SK-N-SH (cell line): ENCODE measurements at regions not wholly inside any gene's neighbourhood (a gene's known extent, or its start where the extent isn't known, plus 50 kb on each side); places are given as distances from the start of the nearest gene placed in this dataset.

ENCODE experiments used
- CTCF ChIA-PET: fragments of 300-600, 350-600 bp; formaldehyde crosslinking; extraction: SDS; loops from one replicate; lab custom pipeline; 2021; lab: Yijun Ruan, JAX
- POLR2A ChIA-PET: fragments of 350-600 bp; sonication (Branson Sonifier 250); formaldehyde crosslinking; extraction: SDS; loops from one replicate; lab custom pipeline; 2020; ENCODE audit warnings: antibody characterized with exemption, inconsistent platforms; lab: Yijun Ruan, JAX
- DNase-seq: peaks from one replicate; pipeline ENCODE4 v3.0.0; 2012
- H2AFZ ChIP-seq: fragments of 200-600 bp; sonication (generic); 2 replicates; pipeline ENCODE4 v1.8.1; 2016; ENCODE audit warnings: antibody characterized with exemption, mild to moderate bottlenecking, low read depth
- H3F3A ChIP-seq: fragments of 200-600 bp; sonication (generic); replicated peaks from 2 replicates; pipeline ENCODE3; 2016; ENCODE audit warnings: antibody characterized with exemption, mild to moderate bottlenecking; ENCODE audit not compliant: insufficient read depth
- H3K27ac ChIP-seq, 2 experiments: fragments of 200-500 bp in 1 of 2; fragments of 200-600 bp in 1 of 2; sonication (Bioruptor generic) in 1 of 2; sonication (generic), shearing (Covaris generic) in 1 of 2; 2 replicates each; pipeline versions ENCODE4 v1.5.1 to v1.6.1; 2014 to 2016; ENCODE audit warnings: low read depth in 2 of 2, inconsistent platforms in 1 of 2, low read length in 1 of 2, mild to moderate bottlenecking in 1 of 2, mixed read lengths in 1 of 2
- H3K27me3 ChIP-seq: fragments of 200-600 bp; sonication (generic), shearing (Covaris generic); 2 replicates; pipeline ENCODE4 v1.6.1; 2016; ENCODE audit warnings: mixed run types; ENCODE audit not compliant: insufficient read depth
- H3K36me3 ChIP-seq, 2 experiments: fragments of 200-500 bp in 1 of 2; fragments of 200-600 bp in 1 of 2; sonication (Bioruptor generic) in 1 of 2; sonication (generic) in 1 of 2; replicated peaks in 1 of 2; 2 replicates each; pipeline versions ENCODE3 to v1.5.1; 2014 to 2016; ENCODE audit warnings: low read length in 1 of 2, mild to moderate bottlenecking in 1 of 2; ENCODE audit not compliant: insufficient read depth in 2 of 2, control insufficient read depth in 1 of 2
- H3K4me1 ChIP-seq, 2 experiments: fragments of 200-500 bp in 1 of 2; fragments of 200-600 bp in 1 of 2; sonication (Bioruptor generic) in 1 of 2; sonication (generic), shearing (Covaris generic) in 1 of 2; 2 replicates each; pipeline versions ENCODE4 v1.5.1 to v1.6.1; 2014 to 2016; ENCODE audit warnings: low read depth in 1 of 2, low read length in 1 of 2, mixed run types in 1 of 2; ENCODE audit not compliant: insufficient read depth in 2 of 2, control insufficient read depth in 1 of 2
- H3K4me2 ChIP-seq: fragments of 200-600 bp; sonication (generic), shearing (Covaris generic); 2 replicates; pipeline ENCODE4 v1.6.1; 2017; ENCODE audit warnings: mixed run types
- H3K4me3 ChIP-seq, 2 experiments: fragments of 200-500 bp in 1 of 2; fragments of 200-600 bp in 1 of 2; sonication (Bioruptor generic) in 1 of 2; sonication (generic), shearing (Covaris generic) in 1 of 2; 2 replicates each; pipeline versions ENCODE4 v1.5.1 to v1.8.1; 2014 to 2016; ENCODE audit warnings: low read depth in 2 of 2, inconsistent platforms in 1 of 2, low read length in 1 of 2, mild to moderate bottlenecking in 1 of 2, mixed read lengths in 1 of 2, moderate library complexity in 1 of 2
- H3K79me2 ChIP-seq: fragments of 200-600 bp; sonication (generic); 2 replicates; pipeline ENCODE4 v1.8.1; 2017; ENCODE audit warnings: mild to moderate bottlenecking; ENCODE audit not compliant: insufficient read depth
- H3K9ac ChIP-seq: fragments of 200-600 bp; sonication (generic); 2 replicates; pipeline ENCODE4 v1.6.1; 2017; ENCODE audit warnings: mixed run types
- H3K9me2 ChIP-seq: fragments of 200-600 bp; sonication (generic); 2 replicates; pipeline ENCODE4 v1.6.1; 2017; ENCODE audit warnings: mixed run types
- H3K9me3 ChIP-seq: fragments of 200-600 bp; sonication (generic); 2 replicates; pipeline ENCODE4 v1.6.1; 2017; ENCODE audit warnings: mixed run types, mild to moderate bottlenecking, moderate library complexity
- H4K20me1 ChIP-seq: fragments of 200-600 bp; sonication (generic); 2 replicates; pipeline ENCODE4 v1.6.1; 2017; ENCODE audit warnings: mild to moderate bottlenecking, mixed run types; ENCODE audit not compliant: insufficient read depth
- CHD2 ChIP-seq: fragments of 150-350 bp; IDR thresholded peaks from 2 replicates; pipeline ENCODE4 v1.6.1; 2018; ENCODE audit warnings: low read length; ENCODE audit not compliant: partially characterized antibody
- ELF1 ChIP-seq: IDR thresholded peaks from 2 replicates; pipeline ENCODE4 v1.4.0; 2012
- EP300 ChIP-seq, 2 experiments: IDR thresholded peaks; 2 replicates each; pipeline versions ENCODE4 v1.4.0 to v1.6.1; 2012; ENCODE audit warnings: borderline replicate concordance in 1 of 2, low read depth in 1 of 2, low read length in 1 of 2
- FOXJ3 ChIP-seq: sonication (generic); formaldehyde crosslinking; IDR thresholded peaks from 2 replicates; pipeline ENCODE4 v1.5.1; 2020; ENCODE audit warnings: mild to moderate bottlenecking, missing genetic modification reagents
- FOXM1 ChIP-seq: IDR thresholded peaks from 2 replicates; pipeline ENCODE4 v1.4.0; 2012; ENCODE audit warnings: low read depth, mild to moderate bottlenecking
- JUND ChIP-seq: IDR thresholded peaks from 2 replicates; pipeline ENCODE4 v1.4.0; 2012
- NFIC ChIP-seq: IDR thresholded peaks from 2 replicates; pipeline ENCODE4 v1.4.0; 2012; ENCODE audit warnings: borderline replicate concordance
- RAD21 ChIP-seq: IDR thresholded peaks from 2 replicates; pipeline ENCODE4 v1.6.1; 2012; ENCODE audit warnings: mild to moderate bottlenecking, low read length
- RFX5 ChIP-seq: IDR thresholded peaks from 2 replicates; pipeline ENCODE4 v1.6.1; 2012; ENCODE audit warnings: mild to moderate bottlenecking, improper control_type of control experiment, low read length
- RXRA ChIP-seq: IDR thresholded peaks from 2 replicates; pipeline ENCODE4 v1.4.0; 2012; ENCODE audit warnings: low read depth, mild to moderate bottlenecking, borderline replicate concordance
- SIN3A ChIP-seq: IDR thresholded peaks from 2 replicates; pipeline ENCODE4 v1.6.1; 2012; ENCODE audit warnings: low read depth, mild to moderate bottlenecking, low read length, moderate library complexity, borderline replicate concordance
- TAF1 ChIP-seq: IDR thresholded peaks from 2 replicates; pipeline ENCODE4 v1.6.1; 2012; ENCODE audit warnings: low read depth, mild to moderate bottlenecking, low read length, moderate library complexity, borderline replicate concordance
- YY1 ChIP-seq: IDR thresholded peaks from 2 replicates; pipeline ENCODE4 v1.4.0; 2012; ENCODE audit warnings: low read depth, mild to moderate bottlenecking
- WGBS: methylation state at CpG from one replicate; pipeline ENCODE4 v1.1.6; 2017; ENCODE audit warnings: low lambda C conversion rate; 5-methylcytosine and 5-hydroxymethylcytosine counted together
- TF ChIP-seq, protein P1 (sequence below): IDR thresholded peaks from 2 replicates; pipeline ENCODE4 v1.6.1; 2012; ENCODE audit warnings: mild to moderate bottlenecking, low read depth, low read length, moderate library complexity
- TF ChIP-seq, protein P2 (sequence below): IDR thresholded peaks from 2 replicates; pipeline ENCODE4 v1.4.0; 2012; ENCODE audit warnings: low read depth, borderline replicate concordance
- TF ChIP-seq, protein P3 (sequence below): IDR thresholded peaks from 2 replicates; pipeline ENCODE4 v1.4.0; 2012; ENCODE audit warnings: low read depth
- TF ChIP-seq, protein P4 (sequence below): IDR thresholded peaks from 2 replicates; pipeline ENCODE4 v1.4.0; 2012; ENCODE audit warnings: low read depth, borderline replicate concordance

DNA sequence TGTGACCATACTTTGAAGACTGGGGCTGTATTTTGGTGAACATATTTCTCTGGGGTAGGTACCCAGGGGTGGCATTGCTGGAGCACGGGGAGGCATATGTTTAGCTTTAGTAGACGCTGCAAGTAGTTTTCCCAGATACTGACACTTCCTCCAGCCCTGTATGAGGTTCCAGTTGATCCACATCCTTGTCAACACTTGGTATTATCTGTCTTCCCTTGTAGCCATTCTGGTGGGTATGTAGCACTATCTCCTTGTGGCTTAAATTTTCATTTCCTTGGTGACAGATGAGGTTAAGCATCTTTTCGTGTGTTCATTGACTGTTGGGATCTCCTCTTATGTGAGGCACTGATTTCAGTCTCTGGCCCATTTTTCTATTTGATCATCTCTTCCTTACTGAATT, 179.1 kb downstream of the PHETA1 start:
- no peak overlapping the region for H2AFZ ChIP-seq
- H3K4me1 ChIP-seq = peaks cover 0 to 16% of the 10 kb centered on the region in 2 experiments; a peak in 1 of 4 replicates
- POLR2A ChIA-PET = no interaction called here
- no peak overlapping the region for H3K27ac ChIP-seq
- no peaks in the 10 kb centered on the region for H3K9me3 ChIP-seq
- no peak overlapping the region for H3K4me2 ChIP-seq
- no peaks in the 10 kb centered on the region for H3K9me2 ChIP-seq
- no peaks in the 10 kb centered on the region for H3K36me3 ChIP-seq
- CTCF ChIA-PET = no interaction called here
- no peak overlapping the region for H3K4me3 ChIP-seq
- TF ChIP-seq YY1 = no peak
- no peak for TF ChIP-seq RAD21
- H3K9ac ChIP-seq = no peak overlapping the region
- H3K79me2 ChIP-seq = no peaks in the 10 kb centered on the region
- H3K27me3 ChIP-seq = no peaks in the 10 kb centered on the region
- no peak for DNase-seq
- no peaks in the 10 kb centered on the region for H4K20me1 ChIP-seq
- WGBS = 12% methylated on average over 3 of the region's 3 CpGs
- no peaks in the 10 kb centered on the region for H3F3A ChIP-seq

DNA sequence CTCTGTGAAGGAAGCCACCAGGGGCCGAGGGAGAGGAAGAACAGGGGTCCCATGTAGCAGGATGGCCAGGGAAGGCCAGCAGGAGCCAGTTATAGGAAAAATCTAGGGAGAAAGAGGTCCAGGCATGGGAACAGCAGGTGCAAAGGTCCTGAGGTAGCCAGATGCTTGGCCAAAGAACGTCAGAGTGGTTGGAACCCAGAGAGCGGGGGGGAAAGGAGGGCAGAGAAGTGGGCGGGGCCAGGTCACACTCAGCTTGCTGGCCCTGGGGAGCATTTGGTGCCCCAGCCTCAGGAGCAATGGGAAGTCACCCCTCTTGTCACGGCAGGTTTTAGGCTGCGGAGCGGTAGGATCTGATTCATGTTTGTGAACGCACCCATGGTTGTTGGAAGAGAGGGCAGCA, 180.5 kb downstream of the PHETA1 start:
- no peaks in the 10 kb centered on the region for H3F3A ChIP-seq
- H3K4me1 ChIP-seq = peaks cover 0 to 21% of the 10 kb centered on the region in 2 experiments; a peak in 1 of 4 replicates
- H3K79me2 ChIP-seq = no peaks in the 10 kb centered on the region
- no peaks in the 10 kb centered on the region for H3K9me3 ChIP-seq
- DNase-seq = no peak
- no peaks in the 10 kb centered on the region for H3K9me2 ChIP-seq
- POLR2A ChIA-PET = no interaction called here
- no peak overlapping the region for H2AFZ ChIP-seq
- no peak overlapping the region for H3K9ac ChIP-seq
- H3K4me3 ChIP-seq = no peak overlapping the region
- CTCF ChIA-PET = interaction anchor here (1.2 kb wide), 1 partner anchor 20 kb away, joined by 3 read pairs; no protein-coding TSS in a partner anchor
- no peak overlapping the region for H3K27ac ChIP-seq
- no peaks in the 10 kb centered on the region for H3K36me3 ChIP-seq
- no peaks in the 10 kb centered on the region for H3K27me3 ChIP-seq
- H4K20me1 ChIP-seq = no peaks in the 10 kb centered on the region
- TF ChIP-seq, protein P1, sequence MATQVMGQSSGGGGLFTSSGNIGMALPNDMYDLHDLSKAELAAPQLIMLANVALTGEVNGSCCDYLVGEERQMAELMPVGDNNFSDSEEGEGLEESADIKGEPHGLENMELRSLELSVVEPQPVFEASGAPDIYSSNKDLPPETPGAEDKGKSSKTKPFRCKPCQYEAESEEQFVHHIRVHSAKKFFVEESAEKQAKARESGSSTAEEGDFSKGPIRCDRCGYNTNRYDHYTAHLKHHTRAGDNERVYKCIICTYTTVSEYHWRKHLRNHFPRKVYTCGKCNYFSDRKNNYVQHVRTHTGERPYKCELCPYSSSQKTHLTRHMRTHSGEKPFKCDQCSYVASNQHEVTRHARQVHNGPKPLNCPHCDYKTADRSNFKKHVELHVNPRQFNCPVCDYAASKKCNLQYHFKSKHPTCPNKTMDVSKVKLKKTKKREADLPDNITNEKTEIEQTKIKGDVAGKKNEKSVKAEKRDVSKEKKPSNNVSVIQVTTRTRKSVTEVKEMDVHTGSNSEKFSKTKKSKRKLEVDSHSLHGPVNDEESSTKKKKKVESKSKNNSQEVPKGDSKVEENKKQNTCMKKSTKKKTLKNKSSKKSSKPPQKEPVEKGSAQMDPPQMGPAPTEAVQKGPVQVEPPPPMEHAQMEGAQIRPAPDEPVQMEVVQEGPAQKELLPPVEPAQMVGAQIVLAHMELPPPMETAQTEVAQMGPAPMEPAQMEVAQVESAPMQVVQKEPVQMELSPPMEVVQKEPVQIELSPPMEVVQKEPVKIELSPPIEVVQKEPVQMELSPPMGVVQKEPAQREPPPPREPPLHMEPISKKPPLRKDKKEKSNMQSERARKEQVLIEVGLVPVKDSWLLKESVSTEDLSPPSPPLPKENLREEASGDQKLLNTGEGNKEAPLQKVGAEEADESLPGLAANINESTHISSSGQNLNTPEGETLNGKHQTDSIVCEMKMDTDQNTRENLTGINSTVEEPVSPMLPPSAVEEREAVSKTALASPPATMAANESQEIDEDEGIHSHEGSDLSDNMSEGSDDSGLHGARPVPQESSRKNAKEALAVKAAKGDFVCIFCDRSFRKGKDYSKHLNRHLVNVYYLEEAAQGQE = no peak
- TF ChIP-seq FOXM1 = no peak
- TF ChIP-seq RFX5 = no peak
- TF ChIP-seq, protein P2, sequence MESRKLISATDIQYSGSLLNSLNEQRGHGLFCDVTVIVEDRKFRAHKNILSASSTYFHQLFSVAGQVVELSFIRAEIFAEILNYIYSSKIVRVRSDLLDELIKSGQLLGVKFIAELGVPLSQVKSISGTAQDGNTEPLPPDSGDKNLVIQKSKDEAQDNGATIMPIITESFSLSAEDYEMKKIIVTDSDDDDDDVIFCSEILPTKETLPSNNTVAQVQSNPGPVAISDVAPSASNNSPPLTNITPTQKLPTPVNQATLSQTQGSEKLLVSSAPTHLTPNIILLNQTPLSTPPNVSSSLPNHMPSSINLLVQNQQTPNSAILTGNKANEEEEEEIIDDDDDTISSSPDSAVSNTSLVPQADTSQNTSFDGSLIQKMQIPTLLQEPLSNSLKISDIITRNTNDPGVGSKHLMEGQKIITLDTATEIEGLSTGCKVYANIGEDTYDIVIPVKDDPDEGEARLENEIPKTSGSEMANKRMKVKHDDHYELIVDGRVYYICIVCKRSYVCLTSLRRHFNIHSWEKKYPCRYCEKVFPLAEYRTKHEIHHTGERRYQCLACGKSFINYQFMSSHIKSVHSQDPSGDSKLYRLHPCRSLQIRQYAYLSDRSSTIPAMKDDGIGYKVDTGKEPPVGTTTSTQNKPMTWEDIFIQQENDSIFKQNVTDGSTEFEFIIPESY = no peak
- TF ChIP-seq CHD2 = no peak
- no peak for TF ChIP-seq SIN3A
- no peak for TF ChIP-seq FOXJ3 (CRISPR knock-in tag)
- TF ChIP-seq NFIC = no peak
- TF ChIP-seq, protein P3, sequence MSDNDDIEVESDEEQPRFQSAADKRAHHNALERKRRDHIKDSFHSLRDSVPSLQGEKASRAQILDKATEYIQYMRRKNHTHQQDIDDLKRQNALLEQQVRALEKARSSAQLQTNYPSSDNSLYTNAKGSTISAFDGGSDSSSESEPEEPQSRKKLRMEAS = no peak
- TF ChIP-seq, protein P4, sequence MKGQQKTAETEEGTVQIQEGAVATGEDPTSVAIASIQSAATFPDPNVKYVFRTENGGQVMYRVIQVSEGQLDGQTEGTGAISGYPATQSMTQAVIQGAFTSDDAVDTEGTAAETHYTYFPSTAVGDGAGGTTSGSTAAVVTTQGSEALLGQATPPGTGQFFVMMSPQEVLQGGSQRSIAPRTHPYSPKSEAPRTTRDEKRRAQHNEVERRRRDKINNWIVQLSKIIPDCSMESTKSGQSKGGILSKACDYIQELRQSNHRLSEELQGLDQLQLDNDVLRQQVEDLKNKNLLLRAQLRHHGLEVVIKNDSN = no peak
- no peak for TF ChIP-seq ELF1
- TF ChIP-seq TAF1 = no peak
- TF ChIP-seq JUND = no peak
- TF ChIP-seq YY1 = no peak
- no peak for TF ChIP-seq EP300 (IDR thresholded peaks at IDR 0.05; ENCODE audit: borderline replicate concordance in 1 of 2, low read depth in 1 of 2, low read length in 1 of 2)
- TF ChIP-seq RXRA = no peak
- TF ChIP-seq, all 33 proteins: peak for 0
- no peak overlapping the region for H3K4me2 ChIP-seq
- 62% methylated on average over 8 of the region's 8 CpGs for WGBS
